Parathyroid adenoma (tissue), 2 donors: ENCODE measurements at regions not wholly inside any gene's neighbourhood (a gene's known extent, or its start where the extent isn't known, plus 50 kb on each side); places are given as distances from the start of the nearest gene placed in this dataset.

Experiments used
- H2AFZ ChIP-seq: fragments of 300-600 bp; sonication (generic); one replicate; pipeline ENCODE4 v1.7.0; 2017; ENCODE audit warnings: antibody characterized with exemption, mild to moderate bottlenecking
- H3K27ac ChIP-seq: fragments of 300-600 bp; sonication (generic); one replicate; pipeline ENCODE4 v1.7.0; 2017
- H3K27me3 ChIP-seq: fragments of 300-600 bp; sonication (generic); one replicate; pipeline ENCODE4 v1.7.0; 2017; ENCODE audit warnings: low read length; ENCODE audit not compliant: control insufficient read depth, insufficient read depth
- H3K36me3 ChIP-seq: fragments of 300-600 bp; sonication (generic); one replicate; pipeline ENCODE4 v1.7.0; 2017; ENCODE audit warnings: low read length; ENCODE audit not compliant: control insufficient read depth, insufficient read depth
- H3K4me1 ChIP-seq: fragments of 300-600 bp; sonication (generic); one replicate; pipeline ENCODE4 v1.7.0; 2017; ENCODE audit warnings: control low read depth
- H3K4me2 ChIP-seq: fragments of 300-600 bp; sonication (generic); one replicate; pipeline ENCODE4 v1.7.0; 2017; ENCODE audit warnings: low read length
- H3K4me3 ChIP-seq: fragments of 300-600 bp; sonication (generic); one replicate; pipeline ENCODE4 v1.7.0; 2017; ENCODE audit warnings: low read depth, low read length
- H3K79me2 ChIP-seq: fragments of 300-600 bp; sonication (generic); one replicate; pipeline ENCODE4 v1.7.0; 2017; ENCODE audit warnings: control low read depth
- H3K9ac ChIP-seq: fragments of 300-600 bp; sonication (generic); one replicate; pipeline ENCODE4 v1.7.0; 2017; ENCODE audit warnings: mild to moderate bottlenecking
- H3K9me3 ChIP-seq: fragments of 300-600 bp; sonication (generic); one replicate; pipeline ENCODE4 v1.7.0; 2017; ENCODE audit warnings: low read length; ENCODE audit not compliant: control insufficient read depth
- CTCF ChIP-seq: fragments of 300-600 bp; sonication (generic); IDR thresholded peaks from one replicate; pipeline ENCODE4 v1.7.0; 2017; ENCODE audit warnings: antibody characterized with exemption, mild to moderate bottlenecking
- donor health status: primary hyperparathyroidism.

GRCh38 chr5:114909424-114909823 is 260.3 kb downstream of the TRIM36 start:
- no peak overlapping the region for H3K27ac ChIP-seq
- H3K9me3 ChIP-seq: no peaks in the 10 kb centered on the region
- H3K79me2 ChIP-seq: no peaks in the 10 kb centered on the region
- H2AFZ ChIP-seq: no peak overlapping the region
- no peaks in the 10 kb centered on the region for H3K27me3 ChIP-seq
- H3K36me3 ChIP-seq: no peaks in the 10 kb centered on the region
- H3K4me3 ChIP-seq: no peak overlapping the region
- H3K4me1 ChIP-seq: no peaks in the 10 kb centered on the region
- TF ChIP-seq CTCF: no peak
- no peak overlapping the region for H3K4me2 ChIP-seq
- no peak overlapping the region for H3K9ac ChIP-seq

- H3K27ac ChIP-seq: no peak overlapping the region
- no peak overlapping the region for H3K4me2 ChIP-seq
- H3K27me3 ChIP-seq: no peaks in the 10 kb centered on the region
- H3K36me3 ChIP-seq: no peaks in the 10 kb centered on the region
- H3K4me1 ChIP-seq: no peaks in the 10 kb centered on the region
- H3K4me3 ChIP-seq: no peak overlapping the region
- H2AFZ ChIP-seq: no peak overlapping the region
- H3K9ac ChIP-seq: no peak overlapping the region
- no peaks in the 10 kb centered on the region for H3K9me3 ChIP-seq
- no peak for TF ChIP-seq CTCF
- no peaks in the 10 kb centered on the region for H3K79me2 ChIP-seq
Measured at GRCh38 chr5:114903767-114904166, 265.9 kb downstream of the TRIM36 start.

- no peak for TF ChIP-seq CTCF
- H2AFZ ChIP-seq: no peak overlapping the region
- no peak overlapping the region for H3K4me2 ChIP-seq
- no peak overlapping the region for H3K4me3 ChIP-seq
- H3K9ac ChIP-seq: no peak overlapping the region
- H3K79me2 ChIP-seq: no peaks in the 10 kb centered on the region
- H3K9me3 ChIP-seq: no peaks in the 10 kb centered on the region
- H3K27me3 ChIP-seq: no peaks in the 10 kb centered on the region
- H3K4me1 ChIP-seq: no peaks in the 10 kb centered on the region
- H3K36me3 ChIP-seq: no peaks in the 10 kb centered on the region
- H3K27ac ChIP-seq: no peak overlapping the region
Measured at GRCh38 chr5:114898602-114899001, 271.1 kb downstream of the TRIM36 start.

GRCh38 chr5:114883675-114884074 is 286.0 kb downstream of the TRIM36 start:
- Histone ChIP-seq H3K79me2 (no peaks in the 10 kb centered on the region), H3K9me3 (no peaks in the 10 kb centered on the region), H3K36me3 (no peaks in the 10 kb centered on the region), H3K4me3 (no peak overlapping the region), H2AFZ (no peak overlapping the region), H3K9ac (no peak overlapping the region), H3K27me3 (no peaks in the 10 kb centered on the region), H3K27ac (no peak overlapping the region), H3K4me1 (no peaks in the 10 kb centered on the region), H3K4me2 (no peak overlapping the region)
- TF ChIP-seq CTCF: no peak

GRCh38 chr5:114859438-114859735 is 310.3 kb downstream of the TRIM36 start:
- H3K4me1 ChIP-seq: no peaks in the 10 kb centered on the region
- H2AFZ ChIP-seq: no peak overlapping the region
- H3K9me3 ChIP-seq: no peaks in the 10 kb centered on the region
- no peak overlapping the region for H3K9ac ChIP-seq
- no peaks in the 10 kb centered on the region for H3K27me3 ChIP-seq
- H3K79me2 ChIP-seq: no peaks in the 10 kb centered on the region
- no peaks in the 10 kb centered on the region for H3K36me3 ChIP-seq
- H3K4me3 ChIP-seq: no peak overlapping the region
- no peak overlapping the region for H3K4me2 ChIP-seq
- H3K27ac ChIP-seq: no peak overlapping the region
- TF ChIP-seq CTCF: no peak
